ENCODE measurements at regions not wholly inside any gene's neighbourhood (a gene's known extent, or its start where the extent isn't known, plus 50 kb on each side); places are given as distances from the start of the nearest gene placed in this dataset.
"Not testable (repeated sequence)": the region's sequence is repeated elsewhere in the genome, so short reads cannot be mapped to it uniquely, and the experiment has no call there.

- DNase-seq (ENCODE audit: low spot score), result no peak
Observed at GRCh38 chr3:26068890-26069289, 279.0 kb downstream of the OXSM start.

GRCh38 chr3:26070854-26071253 is 281.0 kb downstream of the OXSM start:
- no peak for DNase-seq (ENCODE audit: low spot score)

GRCh38 chr3:26074080-26074479 is 284.2 kb downstream of the OXSM start:
- DNase-seq (ENCODE audit: low spot score), result no peak

- DNase-seq (ENCODE audit: low spot score), result no peak
Observed at GRCh38 chr3:26078539-26078938, 288.6 kb downstream of the OXSM start.

- DNase-seq (ENCODE audit: low spot score), result no peak
Observed at GRCh38 chr3:26081166-26081565, 291.3 kb downstream of the OXSM start.

- DNase-seq (ENCODE audit: low spot score), result no peak
Observed at GRCh38 chr3:26081806-26082205, 291.9 kb downstream of the OXSM start.

- DNase-seq (ENCODE audit: low spot score), result no peak
Observed at GRCh38 chr3:26082911-26083310, 293.0 kb downstream of the OXSM start.

GRCh38 chr3:26084629-26085028 is 294.7 kb downstream of the OXSM start:
- DNase-seq (ENCODE audit: low spot score), result no peak

GRCh38 chr3:26087751-26088150 is 297.9 kb downstream of the OXSM start:
- DNase-seq (ENCODE audit: low spot score), result no peak

- peak; percentile 52 for DNase-seq (ENCODE audit: low spot score)
Observed at GRCh38 chr3:26089249-26089648, 299.4 kb downstream of the OXSM start.

GRCh38 chr3:26090589-26090988 is 300.7 kb downstream of the OXSM start:
- peak; percentile 94 for DNase-seq (ENCODE audit: low spot score)

GRCh38 chr3:26091096-26091495 is 301.2 kb downstream of the OXSM start:
- peak; percentile 46 for DNase-seq (ENCODE audit: low spot score)

GRCh38 chr3:26091626-26092025 is 301.7 kb downstream of the OXSM start:
- DNase-seq (ENCODE audit: low spot score), result no peak

GRCh38 chr3:26097111-26097510 is 307.2 kb downstream of the OXSM start:
- not testable (repeated sequence) for DNase-seq (ENCODE audit: low spot score)

GRCh38 chr3:26099692-26100091 is 309.8 kb downstream of the OXSM start:
- no peak for DNase-seq (ENCODE audit: low spot score)

- no peak for DNase-seq (ENCODE audit: low spot score)
Observed at GRCh38 chr3:26100176-26100575, 310.3 kb downstream of the OXSM start.

- DNase-seq (ENCODE audit: low spot score), result no peak
Observed at GRCh38 chr3:26102376-26102775, 312.5 kb downstream of the OXSM start.

- DNase-seq (ENCODE audit: low spot score), result no peak
Observed at GRCh38 chr3:26104851-26105251, 315.0 kb downstream of the OXSM start.

GRCh38 chr3:26105261-26105660 is 315.4 kb downstream of the OXSM start:
- no peak for DNase-seq (ENCODE audit: low spot score)

- DNase-seq (ENCODE audit: low spot score), result no peak
Observed at GRCh38 chr3:26106228-26106627, 316.3 kb downstream of the OXSM start.

GRCh38 chr3:26108846-26109489 is 319.1 kb downstream of the OXSM start:
- DNase-seq (ENCODE audit: low spot score), result no peak

GRCh38 chr3:26114851-26115250 is 325.0 kb downstream of the OXSM start:
- DNase-seq (ENCODE audit: low spot score), result no peak

GRCh38 chr3:26118165-26118564 is 328.3 kb downstream of the OXSM start:
- no peak for DNase-seq (ENCODE audit: low spot score)

- DNase-seq (ENCODE audit: low spot score), result no peak
Observed at GRCh38 chr3:26132942-26133341, 343.1 kb downstream of the OXSM start.

GRCh38 chr3:26141296-26141695 is 351.4 kb downstream of the OXSM start:
- DNase-seq (ENCODE audit: low spot score), result no peak

Data from cerebellar cortex (tissue), 1 donor.